ENCODE measurements at regions not wholly inside any gene's neighbourhood (a gene's known extent, or its start where the extent isn't known, plus 50 kb on each side); places are given as distances from the start of the nearest gene placed in this dataset.

DNA sequence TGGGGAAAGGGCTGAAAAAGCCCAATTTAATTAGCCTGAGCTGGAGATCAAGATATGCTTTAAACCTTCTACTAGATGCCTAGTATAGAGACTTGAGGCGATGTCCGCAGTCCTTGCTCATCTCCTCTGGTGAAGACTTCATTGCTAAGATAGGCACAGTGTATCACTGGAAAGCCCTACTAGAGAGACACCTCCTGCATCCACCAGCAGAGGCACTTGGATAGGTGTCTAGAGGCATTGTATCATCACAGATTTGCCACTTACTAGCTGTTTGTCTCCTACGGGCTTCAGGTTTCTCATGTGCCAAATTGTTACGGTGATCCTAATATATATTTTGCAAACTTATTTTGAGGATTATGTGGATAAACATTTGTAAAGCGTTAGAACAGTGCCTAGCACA lies 1048.5 kb downstream of the GALC start:
- H3K9me1 ChIP-seq (replicated peaks; ENCODE audit: control insufficient read depth, extremely low read depth, insufficient read depth, low read length), result no peaks in the 10 kb centered on the region
- no peak overlapping the region for H2AFZ ChIP-seq (ENCODE audit: low read depth, low read length)
- ChIA-PET POLR2A (no interaction called here), CTCF (no interaction called here)
- no peak overlapping the region for H3K27ac ChIP-seq (ENCODE audit: insufficient read depth, low read depth, low read length)
- no peaks in the 10 kb centered on the region for H3K27me3 ChIP-seq (ENCODE audit: control insufficient read depth in 2 of 2, insufficient read depth in 2 of 2, low read length in 2 of 2)
- H3K9ac ChIP-seq (replicated peaks; ENCODE audit: extremely low read depth, insufficient read depth, low read length), result no peak overlapping the region
- FAIRE-seq, result no peak
- H4K20me1 ChIP-seq (replicated peaks; ENCODE audit: control insufficient read depth, extremely low read depth, insufficient read depth, low read length), result no peaks in the 10 kb centered on the region
- TF ChIP-seq POLR2AphosphoS5 (IDR thresholded peaks at IDR 0.05; ENCODE audit: insufficient read depth, low read depth, low read length) (no peak), GATA2 (IDR thresholded peaks at IDR 0.05; ENCODE audit: insufficient read depth, insufficient read length, low read depth, low read length) (no peak), POLR2A (IDR thresholded peaks at IDR 0.05; ENCODE audit: low read depth, low read length) (no peak), FOS (IDR thresholded peaks at IDR 0.05; ENCODE audit: borderline replicate concordance, insufficient read depth, low read length) (no peak), JUN (IDR thresholded peaks at IDR 0.05; ENCODE audit: borderline replicate concordance, insufficient read depth, insufficient read length, low read depth) (no peak), EZH2 (IDR thresholded peaks at IDR 0.05; ENCODE audit: borderline replicate concordance, low read depth, low read length, severe bottlenecking) (no peak), MYC (IDR thresholded peaks at IDR 0.05; ENCODE audit: low read depth, low read length) (no peak)
- TF ChIP-seq, protein P1, sequence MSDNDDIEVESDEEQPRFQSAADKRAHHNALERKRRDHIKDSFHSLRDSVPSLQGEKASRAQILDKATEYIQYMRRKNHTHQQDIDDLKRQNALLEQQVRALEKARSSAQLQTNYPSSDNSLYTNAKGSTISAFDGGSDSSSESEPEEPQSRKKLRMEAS (IDR thresholded peaks at IDR 0.05; ENCODE audit: insufficient read depth, insufficient read length), result no peak
- TF ChIP-seq, protein P2, sequence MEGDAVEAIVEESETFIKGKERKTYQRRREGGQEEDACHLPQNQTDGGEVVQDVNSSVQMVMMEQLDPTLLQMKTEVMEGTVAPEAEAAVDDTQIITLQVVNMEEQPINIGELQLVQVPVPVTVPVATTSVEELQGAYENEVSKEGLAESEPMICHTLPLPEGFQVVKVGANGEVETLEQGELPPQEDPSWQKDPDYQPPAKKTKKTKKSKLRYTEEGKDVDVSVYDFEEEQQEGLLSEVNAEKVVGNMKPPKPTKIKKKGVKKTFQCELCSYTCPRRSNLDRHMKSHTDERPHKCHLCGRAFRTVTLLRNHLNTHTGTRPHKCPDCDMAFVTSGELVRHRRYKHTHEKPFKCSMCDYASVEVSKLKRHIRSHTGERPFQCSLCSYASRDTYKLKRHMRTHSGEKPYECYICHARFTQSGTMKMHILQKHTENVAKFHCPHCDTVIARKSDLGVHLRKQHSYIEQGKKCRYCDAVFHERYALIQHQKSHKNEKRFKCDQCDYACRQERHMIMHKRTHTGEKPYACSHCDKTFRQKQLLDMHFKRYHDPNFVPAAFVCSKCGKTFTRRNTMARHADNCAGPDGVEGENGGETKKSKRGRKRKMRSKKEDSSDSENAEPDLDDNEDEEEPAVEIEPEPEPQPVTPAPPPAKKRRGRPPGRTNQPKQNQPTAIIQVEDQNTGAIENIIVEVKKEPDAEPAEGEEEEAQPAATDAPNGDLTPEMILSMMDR (IDR thresholded peaks at IDR 0.05; ENCODE audit: extremely low read depth in 1 of 2, insufficient read depth in 1 of 2, low read depth in 1 of 2, low read length in 2 of 2), result no peak
- H3K4me2 ChIP-seq (ENCODE audit: insufficient read depth, low read length), result no peak overlapping the region
- BruUV-seq (replicated peaks), result no TSS peak
- intact Hi-C loops (cut with micrococcal nuclease), result no loop called here
- no peaks in the 10 kb centered on the region for H3K36me3 ChIP-seq (ENCODE audit: control insufficient read depth in 2 of 2, extremely low read depth in 1 of 2, insufficient read depth in 2 of 2, low read length in 2 of 2)
- dilution Hi-C loops (cut with MboI; ENCODE audit: extremely low pct_ligation_motif_present, low sequenced_read_pairs), result no loop called here
- no peaks in the 10 kb centered on the region for H3K79me2 ChIP-seq (ENCODE audit: control insufficient read depth, insufficient read depth, low read length)
- no peak for DNase-seq (ENCODE audit: low read depth, low spot score)
- no peak overlapping the region for H3K4me3 ChIP-seq (replicated peaks in 1 of 3; ENCODE audit: insufficient read depth in 1 of 3, low read depth in 1 of 3, low read length in 3 of 3)
- no peaks in the 10 kb centered on the region for H3K4me1 ChIP-seq (ENCODE audit: control insufficient read depth, extremely low read depth, insufficient read depth, low read length)
- peaks cover 5% of the 10 kb centered on the region for H3K9me3 ChIP-seq (replicated peaks; ENCODE audit: control insufficient read depth, insufficient read depth, low read length)
